ENCODE measurements at regions not wholly inside any gene's neighbourhood (a gene's known extent, or its start where the extent isn't known, plus 50 kb on each side); places are given as distances from the start of the nearest gene placed in this dataset.

DNA sequence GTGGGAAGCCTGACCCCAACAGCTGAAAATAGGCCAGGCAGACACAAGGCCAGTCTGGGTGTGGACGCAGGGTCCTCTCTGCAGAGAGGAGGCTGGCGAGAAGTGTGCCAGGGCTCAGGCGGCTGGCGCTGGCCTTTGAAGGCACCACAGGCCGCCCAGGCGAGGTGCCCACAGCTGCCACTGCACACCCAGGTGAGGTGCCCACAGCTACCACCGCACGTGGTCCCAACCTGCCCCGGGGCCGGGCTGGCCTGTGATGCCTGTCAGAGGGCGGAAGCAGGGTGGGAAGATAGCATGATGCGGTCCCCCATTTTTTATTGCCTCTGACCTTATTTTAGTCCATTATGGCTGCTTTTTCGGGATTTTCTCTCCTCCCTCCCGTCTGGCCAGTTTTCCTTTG lies 1303.9 kb downstream of the BRD1 start:
- no peaks in the 10 kb centered on the region for H3K4me1 ChIP-seq (ENCODE audit: control insufficient read depth, insufficient read depth, low read length)
- H3K4me3 ChIP-seq (ENCODE audit: low read depth in 2 of 2, low read length in 2 of 2), result no peak overlapping the region
- in situ Hi-C loops (cut with HindIII; ENCODE audit: low pct_unique_long_range_greater_than_20kb, low sequenced_read_pairs), result no loop called here
- DNase-seq (ENCODE audit: low read depth, low spot score), result no peak
- no peaks in the 10 kb centered on the region; the same call in 1 of the 2 replicates for H3K27me3 ChIP-seq (ENCODE audit: control insufficient read depth, insufficient read depth, low read length)
- intact Hi-C loops (cut with micrococcal nuclease; ENCODE audit: unreplicated experiment), result no loop called here
- CTCF ChIA-PET, result no interaction called here
- BruUV-seq (replicated peaks), result no TSS peak
- no peaks in the 10 kb centered on the region for H3K9me3 ChIP-seq (ENCODE audit: control insufficient read depth, insufficient read depth, low read depth, low read length)
- no peak overlapping the region for H3K27ac ChIP-seq (ENCODE audit: low read length)
- ATAC-seq, result no peak
- TF ChIP-seq POLR2AphosphoS5 (IDR thresholded peaks at IDR 0.05; ENCODE audit: low read depth, low read length) (no peak), SIN3A (IDR thresholded peaks at IDR 0.05; ENCODE audit: borderline replicate concordance, insufficient read depth, low read depth, low read length) (no peak)
- TF ChIP-seq, protein P1, sequence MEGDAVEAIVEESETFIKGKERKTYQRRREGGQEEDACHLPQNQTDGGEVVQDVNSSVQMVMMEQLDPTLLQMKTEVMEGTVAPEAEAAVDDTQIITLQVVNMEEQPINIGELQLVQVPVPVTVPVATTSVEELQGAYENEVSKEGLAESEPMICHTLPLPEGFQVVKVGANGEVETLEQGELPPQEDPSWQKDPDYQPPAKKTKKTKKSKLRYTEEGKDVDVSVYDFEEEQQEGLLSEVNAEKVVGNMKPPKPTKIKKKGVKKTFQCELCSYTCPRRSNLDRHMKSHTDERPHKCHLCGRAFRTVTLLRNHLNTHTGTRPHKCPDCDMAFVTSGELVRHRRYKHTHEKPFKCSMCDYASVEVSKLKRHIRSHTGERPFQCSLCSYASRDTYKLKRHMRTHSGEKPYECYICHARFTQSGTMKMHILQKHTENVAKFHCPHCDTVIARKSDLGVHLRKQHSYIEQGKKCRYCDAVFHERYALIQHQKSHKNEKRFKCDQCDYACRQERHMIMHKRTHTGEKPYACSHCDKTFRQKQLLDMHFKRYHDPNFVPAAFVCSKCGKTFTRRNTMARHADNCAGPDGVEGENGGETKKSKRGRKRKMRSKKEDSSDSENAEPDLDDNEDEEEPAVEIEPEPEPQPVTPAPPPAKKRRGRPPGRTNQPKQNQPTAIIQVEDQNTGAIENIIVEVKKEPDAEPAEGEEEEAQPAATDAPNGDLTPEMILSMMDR (IDR thresholded peaks at IDR 0.05), result no peak
- POLR2A ChIA-PET, result no interaction called here
- no peaks in the 10 kb centered on the region for H3K36me3 ChIP-seq (ENCODE audit: control insufficient read depth, insufficient read depth, low read length)

DNA sequence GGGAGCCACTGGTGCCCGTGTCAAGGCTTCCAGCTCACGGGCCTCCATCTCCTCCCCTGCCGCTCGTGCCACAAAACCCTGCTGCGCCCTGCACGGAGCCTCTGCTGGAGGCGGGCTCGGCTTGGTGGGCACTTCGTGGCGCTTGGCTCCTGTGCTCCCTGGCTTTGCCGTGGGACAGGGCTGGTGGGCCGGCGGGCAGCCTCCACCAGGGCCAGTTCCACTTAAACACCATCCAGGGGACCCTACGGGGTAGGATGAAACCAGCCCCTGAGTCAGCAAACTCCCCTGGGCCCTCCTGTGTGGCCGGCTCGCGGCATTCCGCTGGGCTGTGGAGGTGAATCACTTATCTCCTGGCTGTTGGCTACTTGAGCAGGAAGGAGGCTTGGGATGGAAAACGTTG lies 1304.6 kb downstream of the BRD1 start:
- H3K9me3 ChIP-seq (ENCODE audit: control insufficient read depth, insufficient read depth, low read depth, low read length), result no peaks in the 10 kb centered on the region
- BruUV-seq (replicated peaks), result no TSS peak
- DNase-seq (ENCODE audit: low read depth, low spot score), result no peak
- H3K4me1 ChIP-seq (ENCODE audit: control insufficient read depth, insufficient read depth, low read length), result no peaks in the 10 kb centered on the region
- TF ChIP-seq, protein P1 (IDR thresholded peaks at IDR 0.05), result no peak
- TF ChIP-seq TCF7L2 (IDR thresholded peaks at IDR 0.05; ENCODE audit: low read depth, low read length) (no peak), SIN3A (IDR thresholded peaks at IDR 0.05; ENCODE audit: borderline replicate concordance, insufficient read depth, low read depth, low read length) (no peak), POLR2AphosphoS5 (IDR thresholded peaks at IDR 0.05; ENCODE audit: low read depth, low read length) (no peak)
- TF ChIP-seq, protein P2, sequence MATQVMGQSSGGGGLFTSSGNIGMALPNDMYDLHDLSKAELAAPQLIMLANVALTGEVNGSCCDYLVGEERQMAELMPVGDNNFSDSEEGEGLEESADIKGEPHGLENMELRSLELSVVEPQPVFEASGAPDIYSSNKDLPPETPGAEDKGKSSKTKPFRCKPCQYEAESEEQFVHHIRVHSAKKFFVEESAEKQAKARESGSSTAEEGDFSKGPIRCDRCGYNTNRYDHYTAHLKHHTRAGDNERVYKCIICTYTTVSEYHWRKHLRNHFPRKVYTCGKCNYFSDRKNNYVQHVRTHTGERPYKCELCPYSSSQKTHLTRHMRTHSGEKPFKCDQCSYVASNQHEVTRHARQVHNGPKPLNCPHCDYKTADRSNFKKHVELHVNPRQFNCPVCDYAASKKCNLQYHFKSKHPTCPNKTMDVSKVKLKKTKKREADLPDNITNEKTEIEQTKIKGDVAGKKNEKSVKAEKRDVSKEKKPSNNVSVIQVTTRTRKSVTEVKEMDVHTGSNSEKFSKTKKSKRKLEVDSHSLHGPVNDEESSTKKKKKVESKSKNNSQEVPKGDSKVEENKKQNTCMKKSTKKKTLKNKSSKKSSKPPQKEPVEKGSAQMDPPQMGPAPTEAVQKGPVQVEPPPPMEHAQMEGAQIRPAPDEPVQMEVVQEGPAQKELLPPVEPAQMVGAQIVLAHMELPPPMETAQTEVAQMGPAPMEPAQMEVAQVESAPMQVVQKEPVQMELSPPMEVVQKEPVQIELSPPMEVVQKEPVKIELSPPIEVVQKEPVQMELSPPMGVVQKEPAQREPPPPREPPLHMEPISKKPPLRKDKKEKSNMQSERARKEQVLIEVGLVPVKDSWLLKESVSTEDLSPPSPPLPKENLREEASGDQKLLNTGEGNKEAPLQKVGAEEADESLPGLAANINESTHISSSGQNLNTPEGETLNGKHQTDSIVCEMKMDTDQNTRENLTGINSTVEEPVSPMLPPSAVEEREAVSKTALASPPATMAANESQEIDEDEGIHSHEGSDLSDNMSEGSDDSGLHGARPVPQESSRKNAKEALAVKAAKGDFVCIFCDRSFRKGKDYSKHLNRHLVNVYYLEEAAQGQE (IDR thresholded peaks at IDR 0.05; ENCODE audit: insufficient read depth in 1 of 2, low read depth in 2 of 2, low read length in 1 of 2), result no peak
- H3K27me3 ChIP-seq (ENCODE audit: control insufficient read depth, insufficient read depth, low read length), result no peaks in the 10 kb centered on the region; the same call in 1 of the 2 replicates
- H3K27ac ChIP-seq (ENCODE audit: low read length), result no peak overlapping the region
- CTCF ChIA-PET, result no interaction called here
- ATAC-seq, result no peak
- POLR2A ChIA-PET, result no interaction called here
- in situ Hi-C loops (cut with HindIII; ENCODE audit: low pct_unique_long_range_greater_than_20kb, low sequenced_read_pairs) (no loop called here), intact Hi-C loops (cut with micrococcal nuclease; ENCODE audit: unreplicated experiment) (no loop called here)
- no peaks in the 10 kb centered on the region for H3K36me3 ChIP-seq (ENCODE audit: control insufficient read depth, insufficient read depth, low read length)
- no peak overlapping the region for H3K4me3 ChIP-seq (ENCODE audit: low read depth in 2 of 2, low read length in 2 of 2)

All from Panc1 (cell line).